ENCODE measurements at regions not wholly inside any gene's neighbourhood (a gene's known extent, or its start where the extent isn't known, plus 50 kb on each side); places are given as distances from the start of the nearest gene placed in this dataset.

GRCh38 chr7:106196460-106197021 is 84.4 kb upstream of the SYPL1 start:
- no peak for DNase-seq (ENCODE audit: low spot score)

DNA sequence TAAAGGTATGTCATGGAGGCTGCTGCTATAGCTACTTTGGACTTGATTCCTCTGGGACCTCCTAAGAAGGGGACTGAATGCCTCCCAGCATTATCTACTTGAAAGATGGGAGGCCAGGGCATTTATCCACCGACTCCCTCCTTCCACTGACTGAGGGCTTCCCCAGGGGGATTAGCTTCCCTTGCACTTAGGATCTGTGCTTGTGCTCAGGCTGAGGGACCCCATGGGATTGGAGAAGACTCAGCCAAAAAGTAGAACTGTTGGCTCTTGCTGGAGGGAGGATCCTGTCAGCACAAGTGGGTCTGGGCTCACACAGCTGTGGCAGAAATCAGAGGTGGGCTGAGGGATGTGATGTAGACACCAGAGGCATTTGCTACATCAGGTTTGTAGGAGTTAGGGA is 81.5 kb upstream of the SYPL1 start:
- no peak for DNase-seq (ENCODE audit: low spot score)

DNA sequence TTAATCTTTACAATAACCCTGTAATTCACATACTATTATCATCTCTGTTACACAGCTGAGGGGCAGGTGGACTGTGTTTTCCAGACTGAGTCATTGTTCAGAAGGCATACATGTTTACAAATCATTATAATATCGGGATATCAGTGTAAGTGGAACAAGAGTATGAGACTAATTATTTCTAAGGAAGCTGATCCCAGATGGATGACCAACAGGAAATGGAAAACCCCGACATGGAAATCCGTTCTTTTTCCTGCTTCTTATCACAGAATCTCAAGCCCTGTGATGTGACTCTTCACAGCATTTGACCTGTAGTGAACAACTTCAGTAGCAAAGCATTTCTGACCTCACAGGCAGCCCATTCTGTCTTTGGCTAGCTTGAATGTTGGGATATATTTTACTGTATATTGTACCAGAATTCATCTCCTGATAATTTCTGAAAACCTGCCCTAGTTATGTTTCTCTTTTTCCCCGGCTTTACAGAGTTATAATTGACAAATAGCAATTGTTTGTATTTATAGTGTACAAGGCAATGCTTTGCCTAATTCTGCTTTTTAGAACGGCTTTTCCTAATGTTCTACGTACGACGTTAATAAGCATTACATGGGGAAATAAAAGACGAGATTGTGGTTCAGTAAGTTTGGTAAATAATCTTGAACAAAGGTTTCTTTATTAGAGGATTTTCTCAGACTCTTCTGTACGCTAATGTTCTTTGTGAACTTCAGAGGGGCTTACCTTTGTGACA is 78.6 kb upstream of the SYPL1 start:
- DNase-seq (ENCODE audit: low spot score) = peak; percentile 61

- DNase-seq (ENCODE audit: low spot score) = peak; percentile 11
These were observed 75.7 kb upstream of the SYPL1 start for GRCh38 chr7:106187613-106188350.

DNA sequence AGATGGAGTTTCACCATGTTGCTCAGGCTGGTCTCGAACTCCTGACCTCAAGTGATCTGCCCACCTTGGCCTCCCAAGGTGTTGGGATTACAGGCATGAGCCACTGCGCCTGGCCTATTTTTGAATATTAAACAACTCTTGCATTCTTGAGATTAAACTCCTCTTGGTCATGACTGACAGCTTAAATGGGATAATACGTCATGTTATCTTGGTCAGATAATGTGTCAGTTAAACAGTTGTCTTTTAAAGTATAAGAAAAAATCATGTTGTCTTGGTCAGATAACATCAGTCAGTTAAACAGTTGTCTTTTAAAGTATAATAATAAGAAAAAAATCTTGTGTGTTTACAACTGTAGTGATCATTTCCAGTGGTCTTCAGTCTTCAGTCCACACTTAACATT is 73.6 kb upstream of the SYPL1 start:
- no peak for DNase-seq (ENCODE audit: low spot score)

GRCh38 chr7:106183952-106184351 is 71.8 kb upstream of the SYPL1 start:
- DNase-seq (ENCODE audit: low spot score) = no peak

- no peak for DNase-seq (ENCODE audit: low spot score)
These were observed 70.8 kb upstream of the SYPL1 start for GRCh38 chr7:106182904-106183303.

DNA sequence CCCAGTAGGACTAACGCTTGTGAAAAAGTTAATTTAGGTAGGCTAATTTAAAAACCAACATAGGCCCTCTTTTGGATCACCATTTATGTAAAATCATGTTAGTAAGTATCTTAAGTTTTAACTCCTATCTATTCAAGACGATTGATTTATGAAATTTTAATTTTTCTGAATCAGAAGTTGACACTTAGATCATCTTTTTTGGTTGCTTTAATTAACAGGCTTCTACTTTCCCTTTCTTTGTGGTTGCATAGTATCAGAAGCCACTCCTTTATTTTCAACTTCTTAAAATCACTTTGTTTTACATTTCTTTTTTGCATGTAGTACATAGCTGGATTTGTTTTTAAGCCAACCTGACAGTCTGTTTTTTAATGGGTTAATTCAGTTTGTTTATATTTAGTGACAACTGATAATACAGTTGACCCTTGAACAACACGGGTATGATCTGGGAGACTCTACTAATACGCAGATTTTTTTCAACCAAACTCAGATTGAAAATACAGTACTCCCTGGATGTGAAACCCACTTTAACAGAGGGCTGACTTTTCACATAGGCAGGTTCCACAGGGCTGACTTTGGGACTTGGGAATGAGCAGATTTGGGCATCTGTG is 69.7 kb upstream of the SYPL1 start:
- no peak for DNase-seq (ENCODE audit: low spot score)

- DNase-seq (ENCODE audit: low spot score) = no peak
These were observed 68.6 kb upstream of the SYPL1 start for GRCh38 chr7:106180721-106181120.

DNA sequence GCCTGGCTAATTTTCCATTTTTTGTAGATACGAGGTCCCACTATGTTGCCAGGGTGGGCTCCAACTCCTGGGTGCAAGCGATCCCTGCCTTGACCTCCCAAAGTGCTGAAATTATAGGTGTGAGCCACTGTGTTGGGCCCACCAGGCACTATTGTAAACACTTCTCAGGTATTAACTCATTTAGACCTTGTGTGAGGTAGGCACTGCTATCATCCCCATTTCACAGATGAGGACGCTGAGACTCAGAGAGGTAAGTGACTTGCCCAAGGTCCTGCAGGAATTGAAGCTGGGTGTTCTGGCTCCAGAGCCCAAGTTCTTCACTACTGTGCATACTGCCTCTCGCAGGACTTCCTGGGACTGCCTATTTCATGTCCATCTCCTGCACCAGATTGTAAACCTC is 67.1 kb upstream of the SYPL1 start:
- no peak for DNase-seq (ENCODE audit: low spot score)

DNA sequence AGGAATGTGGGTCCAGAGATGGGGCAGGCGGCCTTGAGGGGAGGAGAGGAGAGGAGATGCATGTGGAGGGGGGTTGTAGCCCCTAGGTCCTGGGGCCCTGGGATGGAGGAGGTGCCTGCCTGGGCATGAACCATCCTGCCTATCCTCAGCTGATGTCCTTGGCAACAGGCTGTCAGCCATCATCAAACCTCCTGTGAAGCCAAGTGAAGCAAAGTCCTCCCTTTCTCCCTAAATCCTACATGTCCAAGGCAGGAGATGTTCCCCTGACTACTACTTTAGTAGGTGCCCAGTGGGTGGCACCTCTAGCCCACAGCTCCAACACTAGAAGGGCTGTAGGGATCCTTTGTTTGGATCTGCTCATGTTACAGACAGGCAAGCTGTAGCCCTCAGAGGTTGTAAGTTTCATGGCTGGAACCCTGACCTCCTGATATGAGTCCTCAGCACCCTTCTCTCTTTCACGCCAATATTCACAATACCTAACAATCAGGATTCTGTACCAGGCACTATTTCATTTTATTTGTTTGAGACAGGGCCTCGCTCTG is 66.6 kb upstream of the SYPL1 start:
- DNase-seq (ENCODE audit: low spot score) = peak; percentile 39

- DNase-seq (ENCODE audit: low spot score) = no peak
These were observed 65.9 kb upstream of the SYPL1 start for GRCh38 chr7:106177738-106178592.

- no peak for DNase-seq (ENCODE audit: low spot score)
These were observed 65.2 kb upstream of the SYPL1 start for GRCh38 chr7:106177300-106177690.

DNA sequence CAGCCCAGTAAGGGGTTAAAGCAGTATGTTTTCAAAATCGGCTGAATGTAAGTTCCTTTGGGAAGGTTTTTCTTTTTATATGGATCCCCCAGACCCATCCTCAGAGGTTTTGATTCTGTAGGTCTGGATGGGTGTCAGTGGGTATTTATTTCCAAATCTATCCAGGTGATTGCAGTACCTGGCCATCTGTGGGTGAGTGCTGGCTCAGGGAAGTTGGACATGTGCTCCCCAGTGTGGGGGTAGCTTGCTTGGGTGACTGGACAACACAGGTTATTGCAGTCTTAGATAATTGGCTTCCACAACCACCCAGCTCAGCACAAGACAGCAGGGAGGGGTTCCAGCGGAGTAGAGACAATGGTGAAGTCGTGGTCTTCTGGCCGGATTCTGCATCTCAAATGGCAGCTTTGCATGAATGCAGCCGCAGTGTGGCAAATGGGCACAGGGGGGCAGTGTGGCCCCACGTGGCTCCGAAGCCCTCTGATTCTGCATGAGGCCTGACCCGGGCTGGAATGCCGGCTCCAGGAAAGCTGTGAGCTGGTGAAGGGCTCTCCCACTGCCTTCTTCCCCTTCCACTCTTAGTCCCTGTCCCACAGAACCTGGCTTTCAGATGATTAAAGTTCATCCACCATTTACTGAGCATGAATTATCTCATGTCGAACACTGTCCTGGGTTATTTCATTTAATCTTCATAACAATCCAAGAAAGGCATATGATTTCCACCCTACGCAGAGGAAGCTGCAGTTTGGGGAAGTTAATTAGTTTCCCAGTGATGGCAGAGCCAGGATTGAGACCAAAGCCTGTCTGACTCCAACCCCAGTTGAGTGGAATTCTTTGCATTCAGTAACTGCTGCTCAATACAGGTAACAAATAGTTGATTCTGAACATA is 64.5 kb upstream of the SYPL1 start:
- DNase-seq (ENCODE audit: low spot score) = peak; percentile 64

DNA sequence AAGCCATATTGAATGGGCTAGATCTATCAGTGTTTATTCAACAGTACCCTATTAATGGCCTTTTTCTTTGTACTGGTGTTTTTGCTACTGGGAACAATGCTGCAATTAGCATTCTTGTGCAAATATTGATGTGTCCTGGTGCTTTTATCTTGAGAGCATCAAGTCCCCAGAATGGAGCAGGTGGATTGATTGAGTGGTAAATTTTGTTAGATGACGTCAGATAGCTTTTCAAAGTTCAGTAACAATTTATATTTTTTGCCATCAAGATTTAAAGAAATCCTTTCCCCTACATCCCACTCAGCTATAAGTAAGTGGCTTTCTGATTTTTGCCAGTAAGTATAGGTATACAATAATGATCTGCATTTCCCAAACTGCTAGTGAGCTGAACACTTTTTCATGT is 63.4 kb upstream of the SYPL1 start:
- DNase-seq (ENCODE audit: low spot score) = no peak

DNA sequence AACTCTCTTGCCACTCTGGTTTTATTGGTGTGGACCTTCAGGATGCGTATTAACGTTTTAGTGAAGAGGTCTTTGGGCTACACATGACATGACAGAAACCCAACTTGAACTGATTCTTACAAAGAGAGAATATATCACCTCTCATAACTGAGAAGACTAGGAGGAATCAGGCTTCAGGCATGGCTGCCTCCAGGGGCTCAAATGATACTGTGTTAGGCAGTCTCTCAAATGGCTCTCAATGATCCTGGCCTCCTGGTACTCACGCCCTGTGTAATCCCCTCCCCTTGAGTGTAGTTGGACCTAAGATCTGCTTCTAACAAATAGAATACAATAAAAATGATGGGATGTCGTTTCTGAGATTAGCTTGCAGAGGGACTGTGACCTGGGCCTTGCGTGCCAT is 58.5 kb upstream of the SYPL1 start:
- DNase-seq (ENCODE audit: low spot score) = no peak

DNA sequence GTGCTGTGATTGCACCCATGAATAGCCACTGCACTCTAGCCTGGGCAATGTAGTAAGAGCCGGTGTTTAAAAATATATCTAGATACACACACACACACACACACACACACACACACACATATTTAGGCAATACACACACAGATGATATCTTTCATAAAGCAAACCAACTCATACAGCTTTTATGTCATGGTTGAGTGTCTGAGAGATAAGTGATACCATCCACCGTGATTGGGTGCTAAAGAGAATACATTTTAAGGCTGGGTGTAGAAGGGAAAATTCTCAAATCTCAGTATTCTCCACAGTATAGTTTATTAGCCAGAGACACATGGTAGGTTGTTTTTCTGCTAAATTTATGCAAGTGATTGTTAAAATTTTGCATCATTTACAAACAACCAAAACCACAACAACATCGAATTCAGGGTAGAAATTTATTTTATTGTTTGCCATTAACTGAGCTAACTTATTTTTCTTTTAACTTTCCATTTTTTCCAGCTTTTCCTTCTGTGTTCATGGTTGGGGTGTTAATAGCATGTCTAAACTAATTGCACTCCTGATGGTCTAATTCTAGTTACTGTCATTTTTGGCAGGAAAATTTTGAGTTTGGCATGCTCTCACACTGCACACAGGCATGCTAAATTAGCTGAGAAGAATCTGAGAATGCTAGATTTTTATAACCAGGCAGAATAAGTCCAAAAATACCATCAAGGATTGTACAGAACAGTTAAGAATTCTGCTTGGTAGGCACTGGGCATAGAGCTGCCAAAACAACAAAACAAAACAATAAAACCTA is 57.9 kb upstream of the SYPL1 start:
- DNase-seq (ENCODE audit: low spot score) = no peak

GRCh38 chr7:106167439-106168136 is 55.5 kb upstream of the SYPL1 start:
- DNase-seq (ENCODE audit: low spot score) = no peak

All from A172 (cell line).